ENCODE measurements at regions not wholly inside any gene's neighbourhood (a gene's known extent, or its start where the extent isn't known, plus 50 kb on each side); places are given as distances from the start of the nearest gene placed in this dataset.

- TF ChIP-seq CTCF (IDR thresholded peaks at IDR 0.05 in 2 of 3, conservative IDR thresholded peaks at IDR 0.05 in 1 of 3; ENCODE audit: insufficient read depth in 2 of 3, low read depth in 1 of 3, low read length in 3 of 3): no peak
- TF ChIP-seq ERF (CRISPR knock-in tag; IDR thresholded peaks at IDR 0.05): no peak
- no peak for TF ChIP-seq TCF7L2 (IDR thresholded peaks at IDR 0.05; ENCODE audit: low read depth, low read length)
- TF ChIP-seq REST (IDR thresholded peaks at IDR 0.05; ENCODE audit: borderline replicate concordance): no peak
- no peak for TF ChIP-seq REST (CRISPR knock-in tag; IDR thresholded peaks at IDR 0.05; ENCODE audit: low read depth)
- no peak for TF ChIP-seq NKRF (IDR thresholded peaks at IDR 0.05; ENCODE audit: borderline replicate concordance)
- TF ChIP-seq JUN (IDR thresholded peaks at IDR 0.05; ENCODE audit: borderline replicate concordance, low read depth, low read length): no peak
- no peak for TF ChIP-seq JUN (CRISPR knock-in tag; IDR thresholded peaks at IDR 0.05; ENCODE audit: borderline replicate concordance)
- no peak for TF ChIP-seq NCOA1 (IDR thresholded peaks at IDR 0.05; ENCODE audit: low read depth)
- no peak for TF ChIP-seq ZNF561 (CRISPR knock-in tag; conservative IDR thresholded peaks at IDR 0.05)
- no peak for TF ChIP-seq ETS1 (conservative IDR thresholded peaks at IDR 0.05; ENCODE audit: control insufficient read depth, low read depth, low read length)
- TF ChIP-seq RCOR1 (IDR thresholded peaks at IDR 0.05; ENCODE audit: borderline replicate concordance in 1 of 2, low read depth in 2 of 2, low read length in 2 of 2): no peak
- no peak for TF ChIP-seq CBX2 (IDR thresholded peaks at IDR 0.05; ENCODE audit: insufficient read depth, low read length, poor library complexity, severe bottlenecking)
- TF ChIP-seq STAT6 (CRISPR knock-in tag; IDR thresholded peaks at IDR 0.05): no peak
Measured at GRCh38 chr9:96154081-96154480, 147.9 kb downstream of the HSD17B3 start.
